ENCODE measurements at regions not wholly inside any gene's neighbourhood (a gene's known extent, or its start where the extent isn't known, plus 50 kb on each side); places are given as distances from the start of the nearest gene placed in this dataset.
"Not testable (repeated sequence)": the region's sequence is repeated elsewhere in the genome, so short reads cannot be mapped to it uniquely, and the experiment has no call there.

DNA sequence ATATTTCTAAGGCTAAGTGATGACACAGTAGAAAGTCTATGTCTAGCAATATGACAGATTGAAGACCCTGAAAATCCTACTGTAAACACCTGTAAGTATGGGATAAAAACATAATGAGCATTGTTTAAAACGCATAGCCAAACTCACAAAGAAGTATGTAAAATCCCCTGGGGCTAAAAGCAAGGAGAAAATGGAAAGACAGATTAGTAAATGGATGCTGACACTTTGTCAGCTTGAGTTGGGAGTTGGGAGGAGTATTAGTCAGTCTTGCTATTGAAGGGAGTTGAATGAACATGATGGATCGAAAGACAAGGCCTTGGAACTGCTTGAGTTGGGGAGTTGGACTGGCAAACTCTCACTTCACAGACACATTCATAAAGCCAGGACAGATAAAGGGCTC, 79.0 kb upstream of the PRKD1 start:
- DNase-seq (ENCODE audit: low spot score): no peak

DNA sequence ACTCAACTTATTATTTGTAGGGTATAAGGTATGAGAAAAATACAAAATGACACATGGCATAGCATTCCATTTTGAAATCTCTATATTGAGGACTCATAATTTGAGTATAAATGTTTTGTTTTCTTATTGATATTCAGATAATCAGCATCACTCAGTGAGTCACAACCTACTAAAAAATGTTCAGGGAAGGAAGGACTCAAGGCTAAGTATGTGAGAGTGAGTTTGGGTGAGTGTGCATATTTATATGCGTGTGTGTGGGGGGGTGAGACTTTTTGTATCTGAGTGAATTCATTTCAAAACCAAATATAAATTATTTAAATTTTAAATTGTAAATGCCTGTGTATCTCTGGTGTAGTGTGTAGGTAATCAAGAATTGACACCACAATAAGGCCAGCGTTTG, 87.8 kb upstream of the PRKD1 start:
- no peak for DNase-seq (ENCODE audit: low spot score)
- TF ChIP-seq, protein P1, sequence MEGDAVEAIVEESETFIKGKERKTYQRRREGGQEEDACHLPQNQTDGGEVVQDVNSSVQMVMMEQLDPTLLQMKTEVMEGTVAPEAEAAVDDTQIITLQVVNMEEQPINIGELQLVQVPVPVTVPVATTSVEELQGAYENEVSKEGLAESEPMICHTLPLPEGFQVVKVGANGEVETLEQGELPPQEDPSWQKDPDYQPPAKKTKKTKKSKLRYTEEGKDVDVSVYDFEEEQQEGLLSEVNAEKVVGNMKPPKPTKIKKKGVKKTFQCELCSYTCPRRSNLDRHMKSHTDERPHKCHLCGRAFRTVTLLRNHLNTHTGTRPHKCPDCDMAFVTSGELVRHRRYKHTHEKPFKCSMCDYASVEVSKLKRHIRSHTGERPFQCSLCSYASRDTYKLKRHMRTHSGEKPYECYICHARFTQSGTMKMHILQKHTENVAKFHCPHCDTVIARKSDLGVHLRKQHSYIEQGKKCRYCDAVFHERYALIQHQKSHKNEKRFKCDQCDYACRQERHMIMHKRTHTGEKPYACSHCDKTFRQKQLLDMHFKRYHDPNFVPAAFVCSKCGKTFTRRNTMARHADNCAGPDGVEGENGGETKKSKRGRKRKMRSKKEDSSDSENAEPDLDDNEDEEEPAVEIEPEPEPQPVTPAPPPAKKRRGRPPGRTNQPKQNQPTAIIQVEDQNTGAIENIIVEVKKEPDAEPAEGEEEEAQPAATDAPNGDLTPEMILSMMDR (IDR thresholded peaks at IDR 0.05; ENCODE audit: extremely low read depth, missing control alignments): no peak

More for the DNA sequence above, 79.0 kb upstream of the PRKD1 start:
- TF ChIP-seq, protein P1 (IDR thresholded peaks at IDR 0.05; ENCODE audit: extremely low read depth, missing control alignments): no peak

DNA sequence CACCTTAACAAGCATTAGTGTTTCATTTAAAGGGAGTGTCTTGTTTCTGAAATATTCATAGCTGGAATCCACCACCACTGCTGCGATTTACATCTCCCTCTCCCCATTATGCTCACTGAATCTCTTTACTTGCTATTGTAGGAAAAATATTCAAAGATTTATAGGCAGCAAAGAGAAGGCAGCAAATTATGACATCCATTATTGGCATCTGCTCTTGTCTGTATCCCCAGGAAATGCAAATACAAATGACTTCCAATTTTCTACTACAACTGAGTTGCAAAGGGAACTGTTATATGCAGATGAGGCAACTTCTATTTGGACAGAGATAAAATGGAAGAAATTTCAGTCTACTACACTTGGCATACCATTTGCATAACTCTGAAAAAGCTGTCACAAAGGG, 88.4 kb upstream of the PRKD1 start:
- TF ChIP-seq, protein P1 (IDR thresholded peaks at IDR 0.05; ENCODE audit: extremely low read depth, missing control alignments): no peak
- DNase-seq (ENCODE audit: low spot score): no peak

DNA sequence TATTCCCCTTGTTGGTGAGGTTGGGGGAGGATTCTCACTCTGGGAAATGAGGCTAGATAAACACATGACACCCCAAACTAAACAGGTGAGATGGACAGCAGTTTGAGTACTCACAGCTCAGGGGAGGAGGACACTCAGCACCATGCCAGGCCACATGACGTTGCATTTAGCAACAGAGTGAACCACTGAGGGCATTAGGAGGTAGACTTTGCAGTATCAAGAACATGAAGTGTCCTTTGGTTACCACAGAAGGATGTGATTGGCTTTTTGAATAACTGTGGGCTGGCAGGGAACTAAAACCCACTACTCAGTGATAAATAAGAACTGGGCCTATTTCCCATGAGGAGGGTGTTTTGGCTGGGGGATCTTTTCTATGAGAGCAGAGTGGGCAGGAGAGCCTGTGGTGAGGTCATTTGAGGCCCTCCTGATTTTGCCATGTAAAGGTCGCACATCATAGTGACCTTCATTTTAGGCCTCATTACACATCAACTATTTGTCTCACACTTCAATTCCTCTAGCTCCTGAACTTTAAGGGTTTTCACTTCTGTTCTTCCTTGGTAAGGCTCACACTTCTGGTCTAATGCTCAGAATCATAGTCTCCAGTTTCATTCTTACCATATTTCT, 89.8 kb upstream of the PRKD1 start:
- TF ChIP-seq, protein P1 (IDR thresholded peaks at IDR 0.05; ENCODE audit: extremely low read depth, missing control alignments): no peak
- DNase-seq (ENCODE audit: low spot score): no peak

DNA sequence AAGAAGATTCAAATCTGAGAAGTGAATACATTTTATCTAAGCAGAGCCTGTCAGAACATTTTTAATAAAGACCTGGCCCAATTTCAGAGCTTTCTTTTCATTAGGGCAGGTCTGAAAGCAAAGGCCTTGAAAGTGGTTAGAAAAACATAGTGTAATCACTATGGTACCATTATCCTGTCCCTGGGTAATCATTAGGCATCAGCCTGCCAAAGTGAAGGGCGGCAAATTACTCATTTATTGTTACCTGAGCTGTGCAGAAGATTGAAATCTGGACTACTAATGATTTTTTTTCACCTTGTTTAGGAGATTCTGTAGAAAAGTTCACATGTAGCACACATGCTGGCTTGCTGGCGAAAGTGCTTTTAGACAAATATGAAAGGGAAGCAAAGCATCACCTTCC, 92.6 kb upstream of the PRKD1 start:
- no peak for DNase-seq (ENCODE audit: low spot score)
- TF ChIP-seq, protein P1 (IDR thresholded peaks at IDR 0.05; ENCODE audit: extremely low read depth, missing control alignments): no peak

DNA sequence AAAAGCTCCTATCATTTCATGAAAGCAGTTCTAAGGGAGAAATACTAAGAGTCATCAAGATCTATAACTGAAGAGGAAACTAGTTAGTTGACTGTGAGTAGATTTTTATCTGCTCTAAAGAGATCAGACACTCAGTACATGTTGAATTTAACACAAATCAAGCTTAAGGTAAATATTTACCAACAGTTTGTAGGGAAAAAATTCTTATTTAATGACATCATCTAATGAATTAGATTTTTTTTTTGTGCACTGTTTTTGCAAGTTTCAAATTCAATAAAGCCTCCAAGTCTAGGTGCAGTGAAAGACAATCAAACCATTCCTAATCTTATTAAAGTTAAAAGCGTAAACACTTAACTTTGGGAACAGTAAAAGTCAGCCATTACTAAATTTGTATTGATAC, 93.0 kb upstream of the PRKD1 start:
- TF ChIP-seq, protein P1 (IDR thresholded peaks at IDR 0.05; ENCODE audit: extremely low read depth, missing control alignments): no peak
- DNase-seq (ENCODE audit: low spot score): no peak

DNA sequence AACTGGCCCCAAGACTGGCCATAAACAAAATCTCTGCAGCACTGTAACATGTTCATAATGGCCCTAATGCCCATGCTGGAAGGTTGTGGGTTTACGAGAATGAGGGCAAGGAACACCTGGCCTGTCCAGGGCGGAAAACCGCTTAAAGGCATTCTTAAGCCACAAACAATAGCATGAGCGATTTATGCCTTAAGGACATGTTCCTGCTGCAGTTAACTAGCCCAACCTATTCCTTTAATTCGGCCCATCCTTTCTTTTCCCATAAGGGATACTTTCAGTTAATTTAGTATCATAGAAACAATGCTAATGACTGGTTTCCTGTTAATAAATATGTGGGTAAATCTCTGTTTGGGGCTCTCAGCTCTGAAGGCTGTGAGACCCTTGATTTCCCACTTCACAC, 95.7 kb upstream of the PRKD1 start:
- DNase-seq (ENCODE audit: low spot score): not testable (repeated sequence)

DNA sequence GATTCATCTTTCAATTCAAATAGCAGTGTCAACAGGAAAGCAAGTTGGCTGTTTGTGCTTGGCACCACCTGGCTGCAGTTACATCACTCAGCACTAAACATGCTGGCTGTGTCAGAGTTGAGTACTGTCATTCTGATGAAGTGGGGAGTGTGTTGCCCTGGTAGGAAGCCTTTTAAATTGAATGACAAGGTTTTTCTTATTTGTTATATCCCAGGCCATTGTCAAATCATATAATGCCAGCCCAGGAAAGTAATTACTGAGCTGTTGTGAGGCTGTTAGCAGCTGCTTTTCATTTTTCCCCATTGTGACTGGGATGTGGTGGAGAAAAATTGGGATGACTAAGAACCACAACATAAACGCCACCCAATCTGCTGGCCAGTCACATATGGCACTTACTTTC, 106.5 kb upstream of the PRKD1 start:
- no peak for DNase-seq (ENCODE audit: low spot score)
- TF ChIP-seq, protein P1 (IDR thresholded peaks at IDR 0.05; ENCODE audit: extremely low read depth, missing control alignments): no peak
